ENCODE measurements at regions not wholly inside any gene's neighbourhood (a gene's known extent, or its start where the extent isn't known, plus 50 kb on each side); places are given as distances from the start of the nearest gene placed in this dataset.

DNA sequence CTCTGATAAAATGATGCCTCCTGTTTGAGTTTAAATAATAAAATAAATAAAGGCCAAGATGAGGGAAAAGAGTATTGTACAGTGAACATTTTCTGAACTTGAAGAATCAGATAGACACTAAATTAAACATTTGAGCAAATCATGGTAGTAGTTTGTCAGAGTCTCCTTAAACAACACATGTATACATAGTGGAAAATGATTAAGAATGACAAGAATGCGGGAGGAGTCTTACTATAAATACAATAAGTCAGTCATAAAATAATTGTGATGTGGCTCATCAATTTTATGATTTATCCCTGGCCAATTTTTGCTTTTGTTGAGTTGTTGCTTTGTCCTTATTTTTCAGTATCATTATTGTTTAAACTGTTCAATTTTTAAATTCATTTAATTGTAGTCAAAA, 158.0 kb upstream of the TMC3 start:
- Mint-ChIP-seq H3K4me1 (peaks cover 35% of the 10 kb centered on the region), H3K36me3 (no peaks in the 10 kb centered on the region)

DNA sequence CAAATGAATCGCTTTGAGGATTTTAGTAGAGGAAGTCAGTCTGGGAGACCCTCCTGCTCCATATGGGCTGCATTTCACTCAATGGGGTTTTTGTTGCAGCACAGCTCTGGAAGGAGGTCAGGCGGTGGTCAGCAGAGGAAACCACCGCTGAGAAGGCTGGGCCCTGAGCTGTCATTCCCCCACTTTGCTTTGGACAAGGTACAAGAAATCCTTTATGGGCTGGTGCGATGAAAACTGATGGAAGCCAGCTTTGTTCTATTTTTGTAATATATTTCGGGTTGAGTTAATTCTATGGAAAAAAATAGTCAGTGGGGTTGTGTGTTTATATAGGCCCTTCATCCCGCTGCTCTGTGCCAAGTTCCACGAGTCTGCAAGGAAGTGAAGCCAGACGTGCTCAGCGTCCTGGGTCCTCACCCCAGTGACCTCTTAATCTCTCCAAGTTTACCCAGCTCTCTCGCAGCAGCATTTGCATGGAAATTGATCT, 157.1 kb upstream of the TMC3 start:
- H3K9me3 ChIP-seq (ENCODE audit: low read depth), result no peaks in the 10 kb centered on the region
- Mint-ChIP-seq H3K4me1 (peaks cover 35% of the 10 kb centered on the region), H3K4me3 (peak overlapping the region; percentile 30), H3K9me3 (no peaks in the 10 kb centered on the region), H3K36me3 (no peaks in the 10 kb centered on the region), H3K27me3 (ENCODE audit: insufficient read depth, low read depth) (peaks cover 2% of the 10 kb centered on the region), H3K27ac (no peak overlapping the region)
- peak; percentile 46 for DNase-seq (ENCODE audit: low spot score)
- H3K4me2 ChIP-seq, result peak overlapping the region; percentile 20
- TF ChIP-seq EZH2 (IDR thresholded peaks at IDR 0.05), result no peak
- no peak for TF ChIP-seq CTCF (IDR thresholded peaks at IDR 0.05)
- TF ChIP-seq EZH2phosphoT487 (IDR thresholded peaks at IDR 0.05), result no peak
- H4K20me1 ChIP-seq (ENCODE audit: low read depth), result no peaks in the 10 kb centered on the region
- H3K4me3 ChIP-seq, result no peak overlapping the region
- no peaks in the 10 kb centered on the region for H3K36me3 ChIP-seq
- H3K27ac ChIP-seq, result no peak overlapping the region
- peaks cover 10% of the 10 kb centered on the region for H3F3A ChIP-seq (ENCODE audit: low read depth)
- peaks cover 5% of the 10 kb centered on the region for H3K4me1 ChIP-seq
- H3K79me2 ChIP-seq (ENCODE audit: low read depth), result no peaks in the 10 kb centered on the region
- H2AFZ ChIP-seq (replicated peaks), result no peak overlapping the region
- H3K27me3 ChIP-seq, result peaks cover 8% of the 10 kb centered on the region
- no peak overlapping the region for H3K9ac ChIP-seq

More for the DNA sequence above, 158.0 kb upstream of the TMC3 start:
- H3K9me3 Mint-ChIP-seq, result no peaks in the 10 kb centered on the region
- peaks cover 10% of the 10 kb centered on the region for H3F3A ChIP-seq (ENCODE audit: low read depth)
- H3K36me3 ChIP-seq, result no peaks in the 10 kb centered on the region
- no peak overlapping the region for H3K4me2 ChIP-seq
- no peak overlapping the region for H2AFZ ChIP-seq (replicated peaks)
- peaks cover 8% of the 10 kb centered on the region for H3K27me3 ChIP-seq
- no peak overlapping the region for H3K27ac ChIP-seq
- TF ChIP-seq CTCF (IDR thresholded peaks at IDR 0.05) (no peak), EZH2 (IDR thresholded peaks at IDR 0.05) (no peak), EZH2phosphoT487 (IDR thresholded peaks at IDR 0.05) (no peak)
- no peak overlapping the region for H3K27ac Mint-ChIP-seq
- no peak for DNase-seq (ENCODE audit: low spot score)
- no peak overlapping the region for H3K4me3 ChIP-seq
- no peak overlapping the region for H3K4me3 Mint-ChIP-seq
- H3K4me1 ChIP-seq, result peaks cover 5% of the 10 kb centered on the region
- no peaks in the 10 kb centered on the region for H4K20me1 ChIP-seq (ENCODE audit: low read depth)
- H3K79me2 ChIP-seq (ENCODE audit: low read depth), result no peaks in the 10 kb centered on the region
- no peaks in the 10 kb centered on the region for H3K9me3 ChIP-seq (ENCODE audit: low read depth)
- H3K27me3 Mint-ChIP-seq (ENCODE audit: insufficient read depth, low read depth), result peaks cover 2% of the 10 kb centered on the region
- H3K9ac ChIP-seq, result no peak overlapping the region

- Mint-ChIP-seq H3K27ac (no peak overlapping the region), H3K27me3 (ENCODE audit: insufficient read depth, low read depth) (peaks cover 2% of the 10 kb centered on the region), H3K36me3 (no peaks in the 10 kb centered on the region), H3K9me3 (no peaks in the 10 kb centered on the region), H3K4me1 (peaks cover 35% of the 10 kb centered on the region), H3K4me3 (no peak overlapping the region)
- H4K20me1 ChIP-seq (ENCODE audit: low read depth), result no peaks in the 10 kb centered on the region
- no peak for TF ChIP-seq EZH2 (IDR thresholded peaks at IDR 0.05)
- TF ChIP-seq CTCF (IDR thresholded peaks at IDR 0.05), result no peak
- TF ChIP-seq EZH2phosphoT487 (IDR thresholded peaks at IDR 0.05), result no peak
- H3K27ac ChIP-seq, result no peak overlapping the region
- no peak overlapping the region for H3K4me3 ChIP-seq
- H3K4me2 ChIP-seq, result no peak overlapping the region
- no peak for DNase-seq (ENCODE audit: low spot score)
- H3K4me1 ChIP-seq, result peaks cover 5% of the 10 kb centered on the region
- H3K36me3 ChIP-seq, result no peaks in the 10 kb centered on the region
- no peaks in the 10 kb centered on the region for H3K79me2 ChIP-seq (ENCODE audit: low read depth)
- peaks cover 8% of the 10 kb centered on the region for H3K27me3 ChIP-seq
- no peaks in the 10 kb centered on the region for H3K9me3 ChIP-seq (ENCODE audit: low read depth)
- no peak overlapping the region for H3K9ac ChIP-seq
- no peak overlapping the region for H2AFZ ChIP-seq (replicated peaks)
- H3F3A ChIP-seq (ENCODE audit: low read depth), result peaks cover 10% of the 10 kb centered on the region
Measured at GRCh38 chr15:81530271-81530691, 156.3 kb upstream of the TMC3 start.

Data from neural progenitor cell (in vitro differentiated cells).